HEK293T (cell line): ENCODE measurements at regions not wholly inside any gene's neighbourhood (a gene's known extent, or its start where the extent isn't known, plus 50 kb on each side); places are given as distances from the start of the nearest gene placed in this dataset.

Experiments
- CTCF ChIA-PET: fragments of 350-600 bp; formaldehyde crosslinking; extraction: SDS; loops from one replicate; lab custom pipeline; 2021; ENCODE audit warnings: antibody characterized with exemption, inconsistent platforms; lab: Yijun Ruan, JAX
- POLR2A ChIA-PET: fragments of 350-600 bp; formaldehyde crosslinking; extraction: SDS; loops from one replicate; lab custom pipeline; 2020; ENCODE audit warnings: antibody characterized with exemption, inconsistent platforms; lab: Yijun Ruan, JAX
- DNase-seq: peaks from one replicate; pipeline ENCODE4 v3.0.0; 2012; ENCODE audit warnings: mixed read lengths; ENCODE audit errors: extremely low spot score
- ARNT ChIP-seq: fragments of 450-650 bp; IDR thresholded peaks from 2 replicates; pipeline ENCODE4 v1.6.1; 2017; ENCODE audit warnings: mild to moderate bottlenecking
- BHLHE40 ChIP-seq: fragments of 450-650 bp; IDR thresholded peaks from 2 replicates; pipeline ENCODE4 v1.6.1; 2016; ENCODE audit warnings: mild to moderate bottlenecking, moderate library complexity, borderline replicate concordance
- CTBP1 ChIP-seq: fragments of 450-650 bp; IDR thresholded peaks from 2 replicates; pipeline ENCODE4 v1.6.1; 2016; ENCODE audit warnings: borderline replicate concordance
- ELF4 ChIP-seq: fragments of 450-650 bp; IDR thresholded peaks from 2 replicates; pipeline ENCODE4 v1.6.1; 2017; ENCODE audit warnings: antibody characterized with exemption
- FOXA1 ChIP-seq: fragments of 450-650 bp; IDR thresholded peaks from 2 replicates; pipeline ENCODE4 v1.6.1; 2016; ENCODE audit warnings: mild to moderate bottlenecking
- FOXK2 ChIP-seq: fragments of 450-650 bp; IDR thresholded peaks from 2 replicates; pipeline ENCODE4 v1.6.1; 2016; ENCODE audit warnings: mild to moderate bottlenecking
- FOXM1 ChIP-seq: fragments of 450-650 bp; IDR thresholded peaks from 2 replicates; pipeline ENCODE4 v1.6.1; 2017; ENCODE audit warnings: mild to moderate bottlenecking, borderline replicate concordance
- HDGF ChIP-seq: fragments of 450-650 bp; IDR thresholded peaks from 2 replicates; pipeline ENCODE4 v1.6.1; 2017; ENCODE audit warnings: antibody characterized with exemption, borderline replicate concordance
- L3MBTL2 ChIP-seq: fragments of 450-650 bp; conservative IDR thresholded peaks from 2 replicates; pipeline ENCODE4 v1.6.1; 2016; ENCODE audit warnings: mild to moderate bottlenecking
- LEF1 ChIP-seq: fragments of 450-650 bp; IDR thresholded peaks from 2 replicates; pipeline ENCODE4 v1.6.1; 2017; ENCODE audit warnings: mild to moderate bottlenecking, borderline replicate concordance
- NFRKB ChIP-seq: fragments of 450-650 bp; IDR thresholded peaks from 2 replicates; pipeline ENCODE4 v1.6.1; 2016; ENCODE audit warnings: mild to moderate bottlenecking, moderate library complexity
- SP1 ChIP-seq: fragments of 450-650 bp; IDR thresholded peaks from 2 replicates; pipeline ENCODE4 v1.6.1; 2017
- SUZ12 ChIP-seq: fragments of 450-650 bp; IDR thresholded peaks from 2 replicates; pipeline ENCODE4 v1.6.1; 2016; ENCODE audit warnings: mild to moderate bottlenecking
- TARDBP ChIP-seq: fragments of 450-650 bp; IDR thresholded peaks from 2 replicates; pipeline ENCODE4 v1.6.1; 2016
- ZNF384 ChIP-seq: fragments of 450-650 bp; IDR thresholded peaks from 2 replicates; pipeline ENCODE4 v1.6.1; 2016
- TF ChIP-seq, protein P1 (sequence below): fragments of 450-650 bp; IDR thresholded peaks from 2 replicates; pipeline ENCODE4 v1.6.1; 2016

GRCh38 chr15:38651328-38652038, 86.9 kb upstream of the RASGRP1 start:
- CTCF ChIA-PET: no interaction called here
- POLR2A ChIA-PET: no interaction called here
- TF ChIP-seq ZNF384 (no peak), NFRKB (no peak), SUZ12 (no peak), FOXM1 (no peak), L3MBTL2 (no peak), BHLHE40 (no peak), HDGF (no peak)
- no peak for DNase-seq

GRCh38 chr15:38652183-38652794, 87.7 kb upstream of the RASGRP1 start:
- no peak for DNase-seq
- TF ChIP-seq SP1: no peak
- TF ChIP-seq, protein P1, sequence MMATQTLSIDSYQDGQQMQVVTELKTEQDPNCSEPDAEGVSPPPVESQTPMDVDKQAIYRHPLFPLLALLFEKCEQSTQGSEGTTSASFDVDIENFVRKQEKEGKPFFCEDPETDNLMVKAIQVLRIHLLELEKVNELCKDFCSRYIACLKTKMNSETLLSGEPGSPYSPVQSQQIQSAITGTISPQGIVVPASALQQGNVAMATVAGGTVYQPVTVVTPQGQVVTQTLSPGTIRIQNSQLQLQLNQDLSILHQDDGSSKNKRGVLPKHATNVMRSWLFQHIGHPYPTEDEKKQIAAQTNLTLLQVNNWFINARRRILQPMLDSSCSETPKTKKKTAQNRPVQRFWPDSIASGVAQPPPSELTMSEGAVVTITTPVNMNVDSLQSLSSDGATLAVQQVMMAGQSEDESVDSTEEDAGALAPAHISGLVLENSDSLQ: no peak
- no peak for TF ChIP-seq CTBP1
- no peak for TF ChIP-seq BHLHE40
- no peak for TF ChIP-seq FOXA1
- ChIA-PET CTCF (interaction anchor here (0.7 kb wide), 1 partner anchor 89 kb away, joined by 4 read pairs; no protein-coding TSS in a partner anchor), POLR2A (no interaction called here)

GRCh38 chr15:38652998-38653397, 88.4 kb upstream of the RASGRP1 start:
- ChIA-PET POLR2A (no interaction called here), CTCF (interaction anchor here (0.7 kb wide), 1 partner anchor 89 kb away, joined by 4 read pairs; no protein-coding TSS in a partner anchor)
- TF ChIP-seq, protein P1: no peak
- TF ChIP-seq LEF1: no peak
- TF ChIP-seq FOXM1: no peak
- TF ChIP-seq SUZ12: no peak
- TF ChIP-seq NFRKB: no peak
- no peak for TF ChIP-seq SP1
- no peak for TF ChIP-seq FOXK2
- no peak for TF ChIP-seq ELF4
- no peak for TF ChIP-seq L3MBTL2
- TF ChIP-seq HDGF: no peak
- TF ChIP-seq ARNT: no peak
- TF ChIP-seq ZNF384: no peak
- TF ChIP-seq BHLHE40: no peak
- TF ChIP-seq TARDBP: no peak
- TF ChIP-seq CTBP1: no peak
- TF ChIP-seq FOXA1: no peak
- no peak for DNase-seq

- ChIA-PET CTCF (interaction anchor here (1.0 kb wide), 1 partner anchor 94 kb away, joined by 3 read pairs; the partner anchor contains the start of gene RASGRP1), POLR2A (no interaction called here)
- no peak for DNase-seq
- TF ChIP-seq SP1: no peak
- no peak for TF ChIP-seq ZNF384
- no peak for TF ChIP-seq SUZ12
- TF ChIP-seq, protein P1: no peak
- TF ChIP-seq FOXA1: no peak
- TF ChIP-seq FOXM1: no peak
- no peak for TF ChIP-seq FOXK2
- TF ChIP-seq TARDBP: no peak
- TF ChIP-seq L3MBTL2: no peak
- TF ChIP-seq ELF4: no peak
- no peak for TF ChIP-seq ARNT
Observed at GRCh38 chr15:38658431-38658830, 93.8 kb upstream of the RASGRP1 start.

DNA sequence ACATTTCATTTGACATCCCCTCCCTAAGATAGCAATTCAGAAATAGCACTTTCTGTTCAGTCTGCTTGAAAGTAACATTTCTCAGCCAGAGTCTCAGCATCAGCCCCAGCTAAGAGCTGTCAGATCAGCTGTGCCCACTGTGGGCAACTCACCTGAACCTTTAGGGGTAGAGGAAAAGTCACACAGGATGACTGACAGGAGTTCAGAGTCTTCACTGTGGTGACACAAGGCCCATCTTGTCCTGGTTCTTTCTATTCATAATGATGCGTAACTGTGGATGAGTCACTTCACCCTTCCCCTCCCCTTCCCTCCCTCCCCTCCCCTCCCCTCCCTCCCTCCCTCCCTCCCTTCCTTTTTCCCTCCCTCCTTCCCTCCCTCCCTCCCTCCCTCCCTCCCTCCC, 96.1 kb upstream of the RASGRP1 start:
- TF ChIP-seq TARDBP (no peak), BHLHE40 (no peak)
- POLR2A ChIA-PET: no interaction called here
- DNase-seq: no peak
- CTCF ChIA-PET: interaction anchor here (0.6 kb wide), 1 partner anchor 39 kb away, joined by 3 read pairs; no protein-coding TSS in a partner anchor

DNA sequence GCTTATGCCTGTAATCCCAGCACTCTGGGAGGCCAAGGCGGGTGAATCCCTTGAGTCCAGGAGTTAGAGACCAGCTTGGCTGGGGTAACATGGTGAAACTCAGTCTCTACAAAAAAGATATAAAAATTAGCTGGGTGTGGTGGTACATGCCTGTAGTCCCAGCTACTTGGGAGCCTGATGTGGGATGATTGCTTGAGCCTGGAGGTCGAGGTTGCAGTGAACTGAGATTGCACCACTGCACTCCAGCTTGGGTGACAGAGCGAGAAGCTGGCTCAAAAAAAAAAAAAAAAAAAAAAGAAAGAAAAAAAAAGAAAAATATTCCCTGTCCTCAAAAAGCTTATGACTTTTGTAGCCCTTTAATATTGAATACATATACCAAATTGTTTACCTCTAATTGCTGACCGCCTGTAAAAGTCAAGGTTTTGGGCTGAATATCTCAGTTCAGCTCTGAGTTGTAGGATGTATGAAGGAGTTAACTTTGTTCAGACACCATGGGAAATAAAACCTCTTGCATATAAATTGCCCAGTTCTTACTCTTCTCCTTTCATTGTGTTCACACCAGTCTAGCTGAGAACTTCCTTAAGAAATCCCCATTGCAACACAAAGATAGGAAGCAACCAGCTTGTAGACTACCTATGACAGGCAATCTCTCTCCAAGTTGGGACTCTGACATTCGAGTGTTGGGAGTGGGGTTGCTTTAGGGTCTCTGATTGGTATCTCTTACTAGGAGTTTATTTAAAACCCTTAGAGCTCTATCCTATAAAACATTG, 97.6 kb upstream of the RASGRP1 start:
- DNase-seq: no peak
- ChIA-PET POLR2A (no interaction called here), CTCF (interaction anchor here (1.3 to 1.4 kb wide), 2 partner anchors 29 to 98 kb away, joined by 4 read pairs; no protein-coding TSS in a partner anchor)
- no peak for TF ChIP-seq SP1
- TF ChIP-seq ELF4: no peak
- TF ChIP-seq ARNT: no peak
- TF ChIP-seq, protein P1: no peak
- TF ChIP-seq LEF1: no peak
- TF ChIP-seq TARDBP: no peak
- no peak for TF ChIP-seq HDGF
- TF ChIP-seq SUZ12: no peak
- TF ChIP-seq FOXK2: no peak
- TF ChIP-seq BHLHE40: no peak
- no peak for TF ChIP-seq CTBP1
- no peak for TF ChIP-seq FOXM1
- TF ChIP-seq ZNF384: no peak
- TF ChIP-seq NFRKB: no peak
- TF ChIP-seq L3MBTL2: no peak
- no peak for TF ChIP-seq FOXA1
